ENCODE measurements at regions not wholly inside any gene's neighbourhood (a gene's known extent, or its start where the extent isn't known, plus 50 kb on each side); places are given as distances from the start of the nearest gene placed in this dataset.

DNA sequence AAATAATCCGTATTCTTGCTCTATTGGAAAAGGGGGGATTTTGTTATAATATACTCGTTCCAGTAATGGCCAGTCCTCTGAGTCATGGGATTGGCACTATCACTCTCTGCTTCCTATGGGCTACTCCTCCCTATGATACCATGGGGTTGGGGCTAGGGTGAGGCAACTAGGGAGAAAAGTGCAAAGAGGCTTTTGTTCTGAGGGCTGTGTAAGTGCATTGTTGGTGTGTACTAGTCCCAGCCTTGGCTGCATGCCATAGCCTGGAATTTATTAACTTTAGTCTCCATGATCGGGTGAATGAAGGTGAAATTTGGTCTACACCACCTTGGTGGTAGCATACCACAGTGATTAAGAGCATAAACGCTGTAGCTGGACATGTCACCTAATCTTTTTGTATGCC, 247.6 kb downstream of the RPAP3 start:
- ATAC-seq (peak; percentile 69), DNase-seq (peak; percentile 13 to 42 (median 24))
- H3K27me3 ChIP-seq: no peaks in the 10 kb centered on the region
- TF ChIP-seq POLR2A (IDR thresholded peaks at IDR 0.05): no peak
- TF ChIP-seq, protein P1, sequence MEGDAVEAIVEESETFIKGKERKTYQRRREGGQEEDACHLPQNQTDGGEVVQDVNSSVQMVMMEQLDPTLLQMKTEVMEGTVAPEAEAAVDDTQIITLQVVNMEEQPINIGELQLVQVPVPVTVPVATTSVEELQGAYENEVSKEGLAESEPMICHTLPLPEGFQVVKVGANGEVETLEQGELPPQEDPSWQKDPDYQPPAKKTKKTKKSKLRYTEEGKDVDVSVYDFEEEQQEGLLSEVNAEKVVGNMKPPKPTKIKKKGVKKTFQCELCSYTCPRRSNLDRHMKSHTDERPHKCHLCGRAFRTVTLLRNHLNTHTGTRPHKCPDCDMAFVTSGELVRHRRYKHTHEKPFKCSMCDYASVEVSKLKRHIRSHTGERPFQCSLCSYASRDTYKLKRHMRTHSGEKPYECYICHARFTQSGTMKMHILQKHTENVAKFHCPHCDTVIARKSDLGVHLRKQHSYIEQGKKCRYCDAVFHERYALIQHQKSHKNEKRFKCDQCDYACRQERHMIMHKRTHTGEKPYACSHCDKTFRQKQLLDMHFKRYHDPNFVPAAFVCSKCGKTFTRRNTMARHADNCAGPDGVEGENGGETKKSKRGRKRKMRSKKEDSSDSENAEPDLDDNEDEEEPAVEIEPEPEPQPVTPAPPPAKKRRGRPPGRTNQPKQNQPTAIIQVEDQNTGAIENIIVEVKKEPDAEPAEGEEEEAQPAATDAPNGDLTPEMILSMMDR (IDR thresholded peaks at IDR 0.05): no peak
- no peaks in the 10 kb centered on the region for H3K36me3 ChIP-seq (replicated peaks in 1 of 2; ENCODE audit: insufficient read depth in 1 of 2, low read depth in 2 of 2)
- intact Hi-C loops (cut with DNase I): no loop called here
- no peak overlapping the region for H3K4me3 ChIP-seq
- no peaks in the 10 kb centered on the region for H3K9me3 ChIP-seq
- WGBS, 2 donors: 38 to 42% methylated on average over 4 of the region's 4 CpGs
- H3K4me1 ChIP-seq: no peaks in the 10 kb centered on the region
- no peak overlapping the region for H3K27ac ChIP-seq

DNA sequence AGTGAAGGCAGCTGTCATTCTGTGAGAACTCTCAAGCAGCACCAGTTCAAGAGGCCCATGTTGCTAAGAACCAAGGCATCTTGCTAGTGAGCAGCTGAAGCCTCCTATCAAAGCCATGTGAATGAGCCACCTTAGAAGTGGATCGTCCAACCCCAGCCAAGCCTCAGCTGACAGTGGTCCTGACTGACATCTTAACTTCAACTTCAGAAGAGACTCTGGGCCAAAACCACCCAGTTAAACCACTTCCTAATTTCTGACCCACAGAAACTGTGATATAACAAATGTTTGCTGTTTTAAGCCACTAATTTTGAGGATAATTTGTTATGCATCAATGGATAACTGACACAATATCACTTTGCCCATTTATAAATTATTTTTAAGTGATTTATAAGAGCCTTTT, 256.0 kb downstream of the RPAP3 start:
- no peaks in the 10 kb centered on the region for H3K27me3 ChIP-seq
- H3K4me3 ChIP-seq: no peak overlapping the region
- no peak for DNase-seq
- TF ChIP-seq, protein P1 (IDR thresholded peaks at IDR 0.05): no peak
- TF ChIP-seq POLR2A (IDR thresholded peaks at IDR 0.05): no peak
- intact Hi-C loops (cut with DNase I): no loop called here
- no peak overlapping the region for H3K27ac ChIP-seq
- no peak for ATAC-seq
- no peaks in the 10 kb centered on the region for H3K36me3 ChIP-seq (replicated peaks in 1 of 2; ENCODE audit: insufficient read depth in 1 of 2, low read depth in 2 of 2)
- H3K4me1 ChIP-seq: no peaks in the 10 kb centered on the region
- H3K9me3 ChIP-seq: no peaks in the 10 kb centered on the region
- WGBS, 2 donors: 70 to 79% methylated on average over 1 of the region's 1 CpG

DNA sequence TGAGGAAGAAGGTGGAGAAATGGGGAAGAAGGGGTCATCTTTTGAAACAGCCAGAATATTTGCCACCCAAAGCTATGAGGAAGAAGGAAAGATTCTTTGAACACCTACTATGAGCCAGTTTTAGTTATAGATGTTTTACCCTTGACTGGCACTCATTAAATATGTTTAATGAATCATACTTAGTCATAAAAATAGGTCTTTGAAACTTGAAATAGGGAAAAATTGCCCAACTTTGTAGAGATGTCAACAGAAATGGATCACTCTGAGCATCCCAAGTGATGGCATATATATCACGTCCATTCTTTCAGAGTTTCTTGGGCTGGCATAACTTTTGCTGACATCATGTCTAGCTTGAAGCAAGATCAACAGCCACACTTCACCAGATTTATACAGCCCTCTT, 263.5 kb downstream of the RPAP3 start:
- no peak for TF ChIP-seq POLR2A (IDR thresholded peaks at IDR 0.05)
- TF ChIP-seq, protein P1 (IDR thresholded peaks at IDR 0.05): no peak
- no peaks in the 10 kb centered on the region for H3K27me3 ChIP-seq
- intact Hi-C loops (cut with DNase I): no loop called here
- DNase-seq (no peak), ATAC-seq (no peak)
- peaks cover 0 to 12% (median 0%) of the 10 kb centered on the region in 3 donors for H3K9me3 ChIP-seq
- no peaks in the 10 kb centered on the region for H3K4me1 ChIP-seq
- H3K4me3 ChIP-seq: no peak overlapping the region
- H3K27ac ChIP-seq: no peak overlapping the region
- 44 to 47% methylated on average over 1 of the region's 1 CpG for WGBS, 2 donors
- no peaks in the 10 kb centered on the region for H3K36me3 ChIP-seq (replicated peaks in 1 of 2; ENCODE audit: insufficient read depth in 1 of 2, low read depth in 2 of 2)

DNA sequence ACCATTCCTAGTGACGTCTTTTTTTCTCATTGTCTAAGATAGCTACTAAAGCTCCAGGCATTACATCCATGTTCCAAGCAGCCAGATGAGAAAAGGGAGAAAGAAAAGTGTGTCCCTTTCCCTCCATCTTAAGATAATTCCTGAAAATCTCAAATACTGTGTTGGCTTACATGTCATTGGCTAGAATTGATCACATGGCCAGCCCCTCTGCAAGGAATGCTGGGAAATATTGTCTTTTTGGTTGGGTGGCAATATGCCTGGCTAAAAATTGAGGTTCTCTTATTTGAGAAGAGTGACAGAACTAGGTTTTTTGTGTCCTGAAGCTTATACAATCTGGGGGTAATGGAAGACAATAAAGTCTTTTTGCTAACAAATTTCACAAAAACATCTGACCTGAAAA, 264.3 kb downstream of the RPAP3 start:
- H3K36me3 ChIP-seq (replicated peaks in 1 of 2; ENCODE audit: insufficient read depth in 1 of 2, low read depth in 2 of 2): no peaks in the 10 kb centered on the region
- H3K27me3 ChIP-seq: no peaks in the 10 kb centered on the region
- H3K27ac ChIP-seq: no peak overlapping the region
- no peak for ATAC-seq
- 56 to 65% methylated on average over 1 of the region's 1 CpG for WGBS, 2 donors
- no peak overlapping the region for H3K4me3 ChIP-seq
- peaks cover 0 to 12% (median 0%) of the 10 kb centered on the region in 3 donors for H3K9me3 ChIP-seq
- no peaks in the 10 kb centered on the region for H3K4me1 ChIP-seq
- no peak for TF ChIP-seq POLR2A (IDR thresholded peaks at IDR 0.05)
- TF ChIP-seq, protein P1 (IDR thresholded peaks at IDR 0.05): no peak
- no peak for DNase-seq
- intact Hi-C loops (cut with DNase I): no loop called here

DNA sequence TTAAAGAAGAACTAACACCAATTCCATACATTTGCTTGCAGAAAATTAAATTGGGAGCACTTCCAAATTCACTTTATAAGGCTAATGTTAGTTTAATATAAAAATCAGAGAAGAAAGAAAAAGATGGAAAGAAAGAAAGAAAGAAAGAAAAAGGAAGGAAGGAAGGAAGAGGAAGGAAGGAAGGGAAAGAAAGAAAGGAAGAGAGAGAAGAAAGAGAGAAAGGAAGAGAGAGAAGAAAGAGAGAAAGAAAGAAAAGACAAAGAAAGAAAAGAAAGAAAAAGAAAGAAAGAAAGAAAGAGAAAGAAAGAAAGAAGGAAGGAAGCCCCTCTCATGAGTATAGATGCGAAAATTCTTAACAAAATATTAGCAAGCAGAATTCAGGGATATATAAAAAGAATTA, 267.7 kb downstream of the RPAP3 start:
- TF ChIP-seq POLR2A (IDR thresholded peaks at IDR 0.05): no peak
- TF ChIP-seq, protein P1 (IDR thresholded peaks at IDR 0.05): no peak
- Histone ChIP-seq H3K27ac (no peak overlapping the region), H3K36me3 (replicated peaks in 1 of 2; ENCODE audit: insufficient read depth in 1 of 2, low read depth in 2 of 2) (no peaks in the 10 kb centered on the region), H3K9me3 (peaks cover 0 to under 1% (median 0%) of the 10 kb centered on the region in 3 donors), H3K27me3 (no peaks in the 10 kb centered on the region), H3K4me3 (no peak overlapping the region), H3K4me1 (no peaks in the 10 kb centered on the region)
- 5 to 74% methylated on average over 1 of the region's 1 CpG for WGBS, 2 donors
- intact Hi-C loops (cut with DNase I): no loop called here
- DNase-seq (no peak), ATAC-seq (no peak)
